Adipocyte (in vitro differentiated cells): ENCODE measurements at regions not wholly inside any gene's neighbourhood (a gene's known extent, or its start where the extent isn't known, plus 50 kb on each side); places are given as distances from the start of the nearest gene placed in this dataset.

Experiments
- DNase-seq: peaks from one replicate; pipeline ENCODE4 v3.0.0-alpha.2; 2015; ENCODE audit warnings: low read depth
- H3K27me3 ChIP-seq: replicated peaks from 2 replicates; pipeline ENCODE4 v1.7.0; 2013; ENCODE audit warnings: mild to moderate bottlenecking, low read length, moderate library complexity; ENCODE audit not compliant: control insufficient read depth, insufficient read depth
- H3K36me3 ChIP-seq: 2 replicates; pipeline ENCODE4 v1.7.0; 2013; ENCODE audit warnings: low read length, mild to moderate bottlenecking, moderate library complexity; ENCODE audit not compliant: control insufficient read depth, insufficient read depth, severe bottlenecking
- H3K4me1 ChIP-seq: 2 replicates; pipeline ENCODE4 v1.7.0; 2013; ENCODE audit warnings: mild to moderate bottlenecking, low read length, moderate library complexity; ENCODE audit not compliant: control insufficient read depth, insufficient read depth
- H3K4me3 ChIP-seq: 2 replicates; pipeline ENCODE4 v1.7.0; 2013; ENCODE audit warnings: mild to moderate bottlenecking, low read length, moderate library complexity
- H3K9ac ChIP-seq: 2 replicates; pipeline ENCODE4 v1.7.0; 2013; ENCODE audit warnings: mild to moderate bottlenecking, low read length, moderate library complexity
- H3K9me3 ChIP-seq: 2 replicates; pipeline ENCODE4 v1.7.0; 2013; ENCODE audit warnings: mild to moderate bottlenecking, low read length, moderate library complexity; ENCODE audit not compliant: control insufficient read depth

- Histone ChIP-seq H3K4me1 (peaks cover 13% of the 10 kb centered on the region), H3K4me3 (no peak overlapping the region), H3K9ac (no peak overlapping the region), H3K36me3 (no peaks in the 10 kb centered on the region), H3K27me3 (no peaks in the 10 kb centered on the region), H3K9me3 (no peaks in the 10 kb centered on the region)
- no peak for DNase-seq
Observed at GRCh38 chr1:60982539-60982938, 99.8 kb upstream of the NFIA start.

GRCh38 chr1:60981357-60981756 is 101.0 kb upstream of the NFIA start:
- no peak for DNase-seq
- H3K4me3 ChIP-seq = no peak overlapping the region
- H3K36me3 ChIP-seq = no peaks in the 10 kb centered on the region
- H3K9me3 ChIP-seq = no peaks in the 10 kb centered on the region
- no peaks in the 10 kb centered on the region for H3K27me3 ChIP-seq
- no peak overlapping the region for H3K9ac ChIP-seq
- peaks cover 13% of the 10 kb centered on the region for H3K4me1 ChIP-seq

- Histone ChIP-seq H3K4me3 (no peak overlapping the region), H3K36me3 (no peaks in the 10 kb centered on the region), H3K9ac (no peak overlapping the region), H3K27me3 (no peaks in the 10 kb centered on the region), H3K4me1 (peaks cover 1% of the 10 kb centered on the region), H3K9me3 (no peaks in the 10 kb centered on the region)
- no peak for DNase-seq
Observed at GRCh38 chr1:60978421-60979357, 103.7 kb upstream of the NFIA start.

GRCh38 chr1:60977661-60978060 is 104.7 kb upstream of the NFIA start:
- Histone ChIP-seq H3K36me3 (no peaks in the 10 kb centered on the region), H3K27me3 (no peaks in the 10 kb centered on the region), H3K9ac (no peak overlapping the region), H3K4me1 (peaks cover 4% of the 10 kb centered on the region), H3K4me3 (no peak overlapping the region), H3K9me3 (no peaks in the 10 kb centered on the region)
- no peak for DNase-seq

GRCh38 chr1:60974524-60975372 is 107.6 kb upstream of the NFIA start:
- no peak for DNase-seq
- no peak overlapping the region for H3K9ac ChIP-seq
- H3K4me3 ChIP-seq = no peak overlapping the region
- no peaks in the 10 kb centered on the region for H3K9me3 ChIP-seq
- H3K27me3 ChIP-seq = no peaks in the 10 kb centered on the region
- peaks cover 26% of the 10 kb centered on the region for H3K4me1 ChIP-seq
- no peaks in the 10 kb centered on the region for H3K36me3 ChIP-seq

GRCh38 chr1:60973668-60974067 is 108.7 kb upstream of the NFIA start:
- DNase-seq = no peak
- H3K4me1 ChIP-seq = peaks cover 26% of the 10 kb centered on the region
- H3K9ac ChIP-seq = no peak overlapping the region
- H3K36me3 ChIP-seq = no peaks in the 10 kb centered on the region
- no peaks in the 10 kb centered on the region for H3K9me3 ChIP-seq
- H3K4me3 ChIP-seq = no peak overlapping the region
- H3K27me3 ChIP-seq = no peaks in the 10 kb centered on the region

- peak; percentile 72 for DNase-seq
- Histone ChIP-seq H3K4me1 (peaks cover 26% of the 10 kb centered on the region), H3K9ac (no peak overlapping the region), H3K9me3 (no peaks in the 10 kb centered on the region), H3K36me3 (no peaks in the 10 kb centered on the region), H3K4me3 (no peak overlapping the region), H3K27me3 (no peaks in the 10 kb centered on the region)
Observed at GRCh38 chr1:60972841-60973364, 109.5 kb upstream of the NFIA start.

- H3K9ac ChIP-seq = no peak overlapping the region
- no peaks in the 10 kb centered on the region for H3K9me3 ChIP-seq
- peaks cover 26% of the 10 kb centered on the region for H3K4me1 ChIP-seq
- no peak overlapping the region for H3K4me3 ChIP-seq
- H3K27me3 ChIP-seq = no peaks in the 10 kb centered on the region
- no peak for DNase-seq
- no peaks in the 10 kb centered on the region for H3K36me3 ChIP-seq
Observed at GRCh38 chr1:60971330-60971729, 111.0 kb upstream of the NFIA start.

GRCh38 chr1:60969971-60970509 is 112.3 kb upstream of the NFIA start:
- DNase-seq = no peak
- peak overlapping the region; percentile 25 for H3K9ac ChIP-seq
- no peaks in the 10 kb centered on the region for H3K27me3 ChIP-seq
- H3K9me3 ChIP-seq = peaks cover 7% of the 10 kb centered on the region
- H3K36me3 ChIP-seq = no peaks in the 10 kb centered on the region
- H3K4me3 ChIP-seq = no peak overlapping the region
- peaks cover 26% of the 10 kb centered on the region for H3K4me1 ChIP-seq

- Histone ChIP-seq H3K27me3 (no peaks in the 10 kb centered on the region), H3K4me3 (no peak overlapping the region), H3K9me3 (peaks cover 9% of the 10 kb centered on the region), H3K36me3 (no peaks in the 10 kb centered on the region), H3K4me1 (peaks cover 13% of the 10 kb centered on the region), H3K9ac (no peak overlapping the region)
- DNase-seq = no peak
Observed at GRCh38 chr1:60965280-60965854, 117.0 kb upstream of the NFIA start.
